IMR-90 (cell line): ENCODE measurements at regions not wholly inside any gene's neighbourhood (a gene's known extent, or its start where the extent isn't known, plus 50 kb on each side); places are given as distances from the start of the nearest gene placed in this dataset.
A peak's percentile ranks its signal among the peaks of the same experiment; 100 is the strongest.

Source experiments
- ATAC-seq: fragments of 200-7000 bp; cut with Tn5 transposase; 2 replicates; pipeline ENCODE4 v1.9.1; 2020; ENCODE audit warnings: low read depth, mild to moderate bottlenecking, moderate library complexity
- BruUV-seq: library from RNA; stranded (reverse); fragments of 400-500 nt; replicated peaks from 2 replicates; lab custom pipeline; 2021; lab: Mats Ljungman, UMichigan
- CTCF ChIA-PET: fragments of 300-600 bp; formaldehyde crosslinking; extraction: SDS; loops from one replicate; lab custom pipeline; 2021; ENCODE audit warnings: antibody characterized with exemption; lab: Yijun Ruan, JAX
- POLR2A ChIA-PET: fragments of 300-600 bp; sonication (Branson Sonifier 250); formaldehyde crosslinking; loops from one replicate; lab custom pipeline; 2022; ENCODE audit warnings: antibody characterized with exemption; ENCODE audit not compliant: unreplicated experiment; lab: Charles Lee
- DNase-seq: peaks from one replicate; pipeline ENCODE4 v3.0.0; 2013
- H2AFZ ChIP-seq: replicated peaks from 2 replicates; pipeline ENCODE3; 2013; ENCODE audit warnings: low read length, mild to moderate bottlenecking; ENCODE audit not compliant: poor library complexity
- H2AK5ac ChIP-seq: 2 replicates; pipeline ENCODE4 v1.6.1; 2013; ENCODE audit warnings: low read depth, low read length, inconsistent platforms
- H2AK9ac ChIP-seq: replicated peaks from 2 replicates; pipeline ENCODE3; 2013; ENCODE audit warnings: mild to moderate bottlenecking, low read depth, low read length, moderate library complexity; ENCODE audit not compliant: poor library complexity
- H2BK120ac ChIP-seq: 2 replicates; pipeline ENCODE4 v1.6.1; 2013; ENCODE audit warnings: low read depth, low read length, inconsistent platforms
- H2BK15ac ChIP-seq: 3 replicates; pipeline ENCODE4 v1.6.1; 2013; ENCODE audit warnings: low read depth, low read length, inconsistent platforms
- H2BK20ac ChIP-seq: 2 replicates; pipeline ENCODE4 v1.6.1; 2013; ENCODE audit warnings: low read depth, mild to moderate bottlenecking, inconsistent platforms, low read length, moderate library complexity
- H2BK5ac ChIP-seq: 2 replicates; pipeline ENCODE4 v1.6.1; 2013; ENCODE audit warnings: mild to moderate bottlenecking, low read depth, low read length, inconsistent platforms; ENCODE audit not compliant: poor library complexity, severe bottlenecking
- H3K14ac ChIP-seq: replicated peaks from 2 replicates; pipeline ENCODE4 v1.6.1; 2013; ENCODE audit warnings: low read depth, low read length, inconsistent platforms
- H3K18ac ChIP-seq: 2 replicates; pipeline ENCODE4 v1.6.1; 2013; ENCODE audit warnings: low read depth, low read length, control low read depth
- H3K23ac ChIP-seq: 2 replicates; pipeline ENCODE4 v1.6.1; 2013; ENCODE audit warnings: low read depth, low read length, inconsistent platforms
- H3K27ac ChIP-seq: 2 replicates; pipeline ENCODE4 v1.5.1; 2013; ENCODE audit warnings: mild to moderate bottlenecking, control low read depth, low read length; ENCODE audit not compliant: insufficient read depth
- H3K27me3 ChIP-seq: 2 replicates; pipeline ENCODE4 v1.6.1; 2013; ENCODE audit warnings: low read length; ENCODE audit not compliant: control insufficient read depth, insufficient read depth
- H3K36me3 ChIP-seq: 2 replicates; pipeline ENCODE4 v1.6.1; 2013; ENCODE audit warnings: low read length, mixed read lengths; ENCODE audit not compliant: control insufficient read depth, insufficient read depth
- H3K4ac ChIP-seq: 2 replicates; pipeline ENCODE4 v1.6.1; 2013; ENCODE audit warnings: low read depth, low read length, inconsistent platforms
- H3K4me1 ChIP-seq: 2 replicates; pipeline ENCODE4 v1.6.1; 2013; ENCODE audit warnings: low read length, mixed read lengths; ENCODE audit not compliant: control insufficient read depth, insufficient read depth
- H3K4me2 ChIP-seq: 2 replicates; pipeline ENCODE4 v1.6.1; 2013; ENCODE audit warnings: low read depth, mild to moderate bottlenecking, control low read depth, low read length, moderate library complexity
- H3K4me3 ChIP-seq: 2 replicates; pipeline ENCODE4 v1.5.1; 2013; ENCODE audit warnings: low read depth, mild to moderate bottlenecking, control low read depth, low read length, moderate library complexity; ENCODE audit not compliant: insufficient read depth
- H3K56ac ChIP-seq: 2 replicates; pipeline ENCODE4 v1.6.1; 2013; ENCODE audit warnings: low read length, inconsistent platforms; ENCODE audit not compliant: insufficient read depth; ENCODE audit errors: extremely low read depth
- H3K79me1 ChIP-seq, 2 experiments: 2 replicates each; pipeline ENCODE4 v1.6.1; 2013; ENCODE audit warnings: low read length in 2 of 2, inconsistent platforms in 1 of 2, low read depth in 1 of 2
- H3K9ac ChIP-seq: 2 replicates; pipeline ENCODE4 v1.6.1; 2013; ENCODE audit warnings: low read depth, low read length, control low read depth
- H3K9me1 ChIP-seq: 2 replicates; pipeline ENCODE4 v1.6.1; 2013; ENCODE audit warnings: low read length, inconsistent platforms; ENCODE audit not compliant: insufficient read depth
- H3K9me3 ChIP-seq: 2 replicates; pipeline ENCODE4 v1.6.1; 2013; ENCODE audit warnings: low read length; ENCODE audit not compliant: control insufficient read depth, insufficient read depth
- H4K20me1 ChIP-seq: 2 replicates; pipeline ENCODE4 v1.6.1; 2013; ENCODE audit warnings: low read length, inconsistent platforms; ENCODE audit not compliant: insufficient read depth
- H4K5ac ChIP-seq: 2 replicates; pipeline ENCODE4 v1.6.1; 2013; ENCODE audit warnings: mild to moderate bottlenecking, low read depth, low read length, control low read depth
- H4K8ac ChIP-seq, 2 experiments: 2 replicates each; pipeline ENCODE4 v1.6.1; 2013; ENCODE audit warnings: low read depth in 2 of 2, low read length in 2 of 2, control low read depth in 1 of 2, inconsistent platforms in 1 of 2
- H4K91ac ChIP-seq: 2 replicates; pipeline ENCODE4 v1.6.1; 2013; ENCODE audit warnings: low read depth, low read length, inconsistent platforms; ENCODE audit not compliant: insufficient read depth
- BHLHE40 ChIP-seq: fragments of 150-350 bp; IDR thresholded peaks from 2 replicates; pipeline ENCODE4 v1.6.1; 2016; ENCODE audit warnings: mild to moderate bottlenecking, low read depth, low read length
- FOS ChIP-seq: fragments of 150-350 bp; IDR thresholded peaks from 2 replicates; pipeline ENCODE4 v1.6.1; 2016; ENCODE audit warnings: low read depth, low read length
- RAD21 ChIP-seq: IDR thresholded peaks from 2 replicates; pipeline ENCODE4 v1.6.1; 2012; ENCODE audit warnings: low read length, improper control_type of control experiment
- RCOR1 ChIP-seq: IDR thresholded peaks from 2 replicates; pipeline ENCODE4 v1.6.1; 2012; ENCODE audit warnings: mild to moderate bottlenecking, low read length, improper control_type of control experiment; ENCODE audit not compliant: insufficient replicate concordance
- RFX5 ChIP-seq: IDR thresholded peaks from 2 replicates; pipeline ENCODE4 v1.8.0; 2012; ENCODE audit warnings: low read depth, mild to moderate bottlenecking, low read length, moderate library complexity
- WGBS, 2 experiments: methylation state at CpG; one replicate each; pipeline versions ENCODE4 v1.1.5 to v1.1.7; 2013; ENCODE audit warnings: missing lambda C conversion rate in 2 of 2; ENCODE audit not compliant: insufficient read length in 1 of 2; ENCODE audit errors: extremely low coverage in 2 of 2; 5-methylcytosine and 5-hydroxymethylcytosine counted together
- dilution Hi-C: fragments of 300-500 bp; cut with HindIII; formaldehyde crosslinking; loops from one replicate; pipeline ENCODE4 v1.14.3; 2018; ENCODE audit warnings: low sequenced_read_pairs; ENCODE audit not compliant: unreplicated experiment
- in situ Hi-C: fragments of 300-500 bp; cut with MboI; formaldehyde crosslinking; loops from 3 replicates; pipeline ENCODE4 v1.14.3; 2019; ENCODE audit warnings: low sequenced_read_pairs, inconsistent platforms, mixed read lengths
- intact Hi-C: fragments of 100-400 bp; cut with micrococcal nuclease; formaldehyde crosslinking; loops from 2 replicates; pipeline ENCODE4 v1.10.0; 2022

- Histone ChIP-seq H4K91ac (no peak overlapping the region), H3K4ac (no peak overlapping the region), H4K8ac (no peak overlapping the region), H3K9ac (no peak overlapping the region), H2BK15ac (no peak overlapping the region), H4K20me1 (no peaks in the 10 kb centered on the region), H3K23ac (no peak overlapping the region), H3K18ac (no peak overlapping the region), H2BK120ac (no peak overlapping the region), H2AK5ac (no peak overlapping the region), H3K4me3 (no peak overlapping the region), H2AK9ac (no peak overlapping the region), H3K14ac (no peak overlapping the region), H3K9me3 (no peaks in the 10 kb centered on the region), H4K5ac (no peak overlapping the region), H3K4me1 (peaks cover 11% of the 10 kb centered on the region), H3K9me1 (no peaks in the 10 kb centered on the region), H3K27ac (no peak overlapping the region), H2BK20ac (no peak overlapping the region), H3K36me3 (no peaks in the 10 kb centered on the region), H2AFZ (no peak overlapping the region), H3K56ac (no peak overlapping the region), H3K4me2 (no peak overlapping the region), H2BK5ac (no peak overlapping the region), H3K27me3 (no peaks in the 10 kb centered on the region), H3K79me1 (no peaks in the 10 kb centered on the region)
- in situ Hi-C loops (no loop called here), dilution Hi-C loops (no loop called here), intact Hi-C loops (no loop called here)
- ATAC-seq (peak; percentile 83), DNase-seq (peak; percentile 90)
- peak; percentile 33; the same call in 1 of the 2 replicates for TF ChIP-seq FOS
- TF ChIP-seq RFX5: no peak
- no peak for TF ChIP-seq RAD21
- peak; percentile 78 for TF ChIP-seq BHLHE40
- TF ChIP-seq RCOR1: no peak
- ChIA-PET POLR2A (no interaction called here), CTCF (no interaction called here)
- WGBS, 2 experiments: no CpG with 5 or more reads among the region's 2 CpGs
- BruUV-seq: no TSS peak
Measured at GRCh38 chr12:46915082-46915481, 89.3 kb upstream of the SLC38A4 start.
